D721Med (cell line): ENCODE measurements at regions not wholly inside any gene's neighbourhood (a gene's known extent, or its start where the extent isn't known, plus 50 kb on each side); places are given as distances from the start of the nearest gene placed in this dataset.

Experiments used
- DNase-seq: peaks from one replicate; pipeline ENCODE4 v3.0.0; 2011; ENCODE audit warnings: low spot score; ENCODE audit not compliant: insufficient read length
- FAIRE-seq: peaks from 2 replicates; lab custom pipeline; 2011; peaks lifted over from hg19 to GRCh38; lab: Jason Lieb, UNC
- TF ChIP-seq, protein P1 (sequence below): IDR thresholded peaks from 2 replicates; pipeline ENCODE4 v1.5.1; 2012; ENCODE audit warnings: mild to moderate bottlenecking, control low read depth; ENCODE audit not compliant: insufficient read depth; ENCODE audit errors: missing control alignments

DNA sequence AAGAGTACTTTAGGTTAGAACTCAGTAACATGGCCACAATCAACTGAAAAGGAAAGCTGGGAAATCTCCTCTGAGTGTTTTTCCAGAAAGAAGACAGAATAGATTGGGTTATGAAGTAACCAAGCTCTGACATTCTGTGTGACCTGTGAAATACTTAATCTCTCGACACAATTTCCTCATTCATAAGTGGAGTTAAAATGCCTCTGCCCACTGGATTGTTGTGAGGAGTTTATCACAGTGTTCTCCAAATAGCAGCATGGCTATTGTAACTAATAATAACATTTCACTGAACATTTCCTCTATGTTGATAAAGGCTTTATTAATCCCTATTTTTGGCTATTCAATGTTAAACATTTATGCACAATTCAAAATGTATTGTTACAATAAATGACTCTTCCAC is 311.0 kb downstream of the GABRB2 start:
- DNase-seq (no peak), FAIRE-seq (no peak)
- TF ChIP-seq, protein P1, sequence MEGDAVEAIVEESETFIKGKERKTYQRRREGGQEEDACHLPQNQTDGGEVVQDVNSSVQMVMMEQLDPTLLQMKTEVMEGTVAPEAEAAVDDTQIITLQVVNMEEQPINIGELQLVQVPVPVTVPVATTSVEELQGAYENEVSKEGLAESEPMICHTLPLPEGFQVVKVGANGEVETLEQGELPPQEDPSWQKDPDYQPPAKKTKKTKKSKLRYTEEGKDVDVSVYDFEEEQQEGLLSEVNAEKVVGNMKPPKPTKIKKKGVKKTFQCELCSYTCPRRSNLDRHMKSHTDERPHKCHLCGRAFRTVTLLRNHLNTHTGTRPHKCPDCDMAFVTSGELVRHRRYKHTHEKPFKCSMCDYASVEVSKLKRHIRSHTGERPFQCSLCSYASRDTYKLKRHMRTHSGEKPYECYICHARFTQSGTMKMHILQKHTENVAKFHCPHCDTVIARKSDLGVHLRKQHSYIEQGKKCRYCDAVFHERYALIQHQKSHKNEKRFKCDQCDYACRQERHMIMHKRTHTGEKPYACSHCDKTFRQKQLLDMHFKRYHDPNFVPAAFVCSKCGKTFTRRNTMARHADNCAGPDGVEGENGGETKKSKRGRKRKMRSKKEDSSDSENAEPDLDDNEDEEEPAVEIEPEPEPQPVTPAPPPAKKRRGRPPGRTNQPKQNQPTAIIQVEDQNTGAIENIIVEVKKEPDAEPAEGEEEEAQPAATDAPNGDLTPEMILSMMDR: no peak

- no peak for FAIRE-seq
- TF ChIP-seq, protein P1: no peak
- DNase-seq: no peak
Observed at GRCh38 chr5:161233553-161233952, 313.0 kb downstream of the GABRB2 start.

GRCh38 chr5:161230221-161230620 is 316.3 kb downstream of the GABRB2 start:
- FAIRE-seq (no peak), DNase-seq (no peak)
- TF ChIP-seq, protein P1: no peak

DNA sequence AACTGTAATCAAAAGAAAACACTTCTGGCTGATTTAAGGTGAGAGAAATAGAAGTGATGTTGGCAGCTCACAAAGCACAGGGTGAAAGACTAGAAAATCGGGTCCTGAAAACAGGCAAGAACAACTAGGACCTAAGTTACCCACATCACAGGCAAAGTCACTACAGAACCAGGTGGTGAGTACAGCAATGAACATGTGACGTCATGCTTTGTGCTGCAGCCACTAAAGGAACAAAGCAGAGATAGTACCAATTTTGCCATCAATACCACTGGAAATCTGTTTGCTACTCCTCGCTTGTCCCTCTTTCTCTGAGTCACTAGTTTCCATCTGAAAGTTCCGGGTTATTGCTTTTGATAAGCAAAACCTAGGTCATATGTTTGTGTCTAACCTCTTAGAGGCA is 326.7 kb downstream of the GABRB2 start:
- FAIRE-seq: no peak
- TF ChIP-seq, protein P1: no peak
- no peak for DNase-seq

- FAIRE-seq (no peak), DNase-seq (no peak)
- TF ChIP-seq, protein P1: no peak
Observed at GRCh38 chr5:161216877-161217276, 329.6 kb downstream of the GABRB2 start.

DNA sequence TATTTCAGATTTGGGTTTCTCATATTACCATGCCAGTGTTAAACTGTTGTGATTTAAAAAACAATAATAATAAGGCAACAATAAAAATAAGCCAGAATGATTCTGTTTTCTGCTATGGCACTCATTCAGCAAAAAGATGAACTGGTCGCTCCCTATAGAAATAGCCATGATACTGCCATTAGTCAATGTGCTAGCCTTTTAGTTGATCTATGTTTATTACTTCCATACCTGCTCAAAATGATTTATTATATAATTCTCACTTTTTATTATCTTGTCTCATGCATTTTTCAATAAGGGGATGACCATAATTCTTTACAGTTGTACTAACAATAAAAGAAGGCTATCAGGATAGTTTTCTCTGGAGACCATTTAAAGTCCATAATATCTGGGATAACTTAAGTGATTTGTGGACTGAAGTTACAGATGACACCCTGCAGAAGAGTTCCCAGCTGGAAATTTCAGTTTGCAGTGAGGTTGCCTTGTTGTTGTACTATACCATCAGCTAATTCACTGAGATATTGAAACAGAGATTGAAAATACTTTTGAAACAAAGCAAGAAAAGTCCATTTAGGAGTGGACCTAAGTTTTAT is 334.3 kb downstream of the GABRB2 start:
- TF ChIP-seq, protein P1: no peak
- DNase-seq (no peak), FAIRE-seq (no peak)

DNA sequence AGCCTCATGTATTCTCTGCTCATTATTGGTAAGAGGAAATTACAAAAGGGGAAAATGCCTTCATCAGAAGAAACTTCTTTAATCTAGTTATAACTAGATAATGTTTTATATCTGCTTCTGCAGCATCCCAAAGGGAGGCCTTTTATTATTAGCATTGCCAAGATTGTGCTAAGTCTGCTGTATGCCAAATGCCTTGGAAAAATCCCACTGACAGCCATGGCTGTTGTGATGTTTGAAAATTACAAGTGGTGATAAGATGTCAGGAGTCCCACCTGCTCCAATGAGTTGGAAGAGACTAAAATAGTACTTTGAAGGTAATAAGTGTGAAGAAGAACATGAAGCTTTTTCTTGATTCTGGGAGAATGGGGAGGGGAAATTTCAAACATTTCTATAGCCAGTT is 345.0 kb downstream of the GABRB2 start:
- TF ChIP-seq, protein P1: no peak
- no peak for FAIRE-seq
- no peak for DNase-seq
